Superior temporal gyrus (tissue), 1 donor: ENCODE measurements at regions not wholly inside any gene's neighbourhood (a gene's known extent, or its start where the extent isn't known, plus 50 kb on each side); places are given as distances from the start of the nearest gene placed in this dataset.
A peak's percentile ranks its signal among the peaks of the same experiment; 100 is the strongest.

Source experiments
- DNase-seq: peaks from one replicate; pipeline ENCODE4 v3.0.0-alpha.2; 2016; ENCODE audit errors: extremely low spot score

DNA sequence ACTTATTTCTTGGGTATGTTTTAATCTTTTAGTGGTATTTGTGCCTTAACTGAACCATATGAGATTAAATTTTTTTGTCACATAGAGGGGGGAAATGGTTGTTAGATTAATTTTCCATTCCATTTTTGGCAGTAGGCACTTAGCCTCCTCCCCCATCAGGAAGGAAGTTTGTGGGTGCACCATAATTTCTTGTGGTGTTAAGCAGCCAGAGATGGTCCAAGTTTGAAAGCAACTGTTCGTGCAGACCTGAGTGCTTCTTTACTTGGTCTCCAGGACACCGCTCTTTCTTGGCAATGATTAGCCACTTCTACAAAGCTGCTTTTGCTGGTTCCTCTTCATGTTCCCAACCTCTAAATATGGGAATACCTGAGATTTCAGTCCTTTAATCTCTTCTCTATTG is 92.7 kb upstream of the RPL34 start:
- no peak for DNase-seq

DNA sequence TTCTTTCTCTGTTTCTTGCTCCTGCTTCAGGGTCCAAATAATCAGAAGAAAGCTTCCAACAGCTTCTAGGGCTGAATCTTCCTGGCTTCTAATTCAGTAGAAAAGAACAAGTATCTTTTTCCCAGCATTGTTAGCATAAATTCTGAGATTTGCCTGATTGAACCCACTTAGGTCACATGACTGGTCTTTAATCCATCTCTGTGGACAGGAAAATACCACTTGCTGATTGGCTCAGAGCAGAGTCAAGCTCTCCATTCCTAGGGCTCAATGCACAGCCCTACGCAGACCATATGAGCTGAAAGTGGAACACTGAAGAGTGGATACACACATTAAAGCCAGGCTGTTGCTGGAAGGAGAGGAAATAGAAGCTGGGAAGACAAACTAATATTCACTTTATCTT is 99.6 kb upstream of the RPL34 start:
- no peak for DNase-seq

DNA sequence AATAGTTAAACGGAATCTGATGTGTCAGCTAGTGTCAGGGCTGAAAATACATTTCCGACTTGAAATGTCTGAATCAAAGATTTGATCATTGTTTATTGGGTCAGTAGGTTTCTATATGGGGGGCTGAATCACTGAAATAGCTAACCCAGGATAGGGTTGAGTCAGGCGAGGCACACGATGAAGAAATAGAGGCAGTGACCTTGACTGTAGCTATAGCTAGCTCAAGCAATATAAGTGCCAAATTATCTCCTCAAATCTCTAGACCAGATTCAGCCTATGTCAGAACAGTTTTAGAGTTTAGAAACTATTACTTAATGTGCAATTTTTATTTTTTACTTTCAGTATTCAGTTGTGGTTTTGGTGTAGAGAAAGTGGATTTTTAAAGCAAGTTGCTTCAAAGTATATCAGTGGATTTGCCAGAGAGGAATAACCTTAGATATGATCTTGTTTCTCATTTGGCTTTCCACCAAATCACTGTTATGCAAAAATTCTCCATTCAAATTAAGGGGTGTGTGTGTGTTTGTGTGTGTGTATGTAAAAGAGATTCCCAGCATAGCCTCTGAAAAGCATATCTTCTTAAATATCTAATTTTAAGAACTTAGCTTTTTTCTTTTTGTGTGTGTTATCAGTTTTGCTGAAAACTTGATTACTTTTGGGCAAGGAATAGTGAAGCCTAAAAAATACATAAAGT is 100.3 kb upstream of the RPL34 start:
- DNase-seq = no peak

DNA sequence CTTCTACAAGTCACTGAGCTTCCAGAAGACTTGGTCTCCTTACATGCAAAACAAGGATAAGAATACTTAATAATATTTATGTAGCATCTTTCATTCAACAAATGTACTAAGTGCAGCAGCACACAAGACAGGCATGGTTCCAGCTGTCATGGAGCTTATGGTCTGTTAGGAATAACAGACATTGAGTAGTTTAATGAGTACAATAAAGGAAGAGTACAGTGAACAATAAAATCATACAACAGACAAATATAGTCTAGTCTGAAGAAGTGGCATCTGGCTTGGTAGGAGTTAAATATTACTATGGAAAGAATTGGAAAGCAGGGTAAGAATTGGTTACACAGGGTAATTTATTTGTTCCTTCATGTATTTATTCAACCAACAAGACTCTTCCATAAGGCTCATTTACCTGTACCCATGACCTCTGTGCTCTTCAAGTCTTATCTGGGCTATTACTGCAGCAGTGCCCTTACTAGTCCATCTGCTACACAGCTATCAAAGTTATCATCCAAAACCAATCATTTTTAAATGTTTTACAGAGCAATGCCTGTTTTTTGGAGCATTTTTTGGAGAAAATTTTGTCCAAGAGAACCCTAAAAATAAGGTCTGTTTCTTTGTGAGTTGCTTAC is 101.1 kb upstream of the RPL34 start:
- no peak for DNase-seq

DNA sequence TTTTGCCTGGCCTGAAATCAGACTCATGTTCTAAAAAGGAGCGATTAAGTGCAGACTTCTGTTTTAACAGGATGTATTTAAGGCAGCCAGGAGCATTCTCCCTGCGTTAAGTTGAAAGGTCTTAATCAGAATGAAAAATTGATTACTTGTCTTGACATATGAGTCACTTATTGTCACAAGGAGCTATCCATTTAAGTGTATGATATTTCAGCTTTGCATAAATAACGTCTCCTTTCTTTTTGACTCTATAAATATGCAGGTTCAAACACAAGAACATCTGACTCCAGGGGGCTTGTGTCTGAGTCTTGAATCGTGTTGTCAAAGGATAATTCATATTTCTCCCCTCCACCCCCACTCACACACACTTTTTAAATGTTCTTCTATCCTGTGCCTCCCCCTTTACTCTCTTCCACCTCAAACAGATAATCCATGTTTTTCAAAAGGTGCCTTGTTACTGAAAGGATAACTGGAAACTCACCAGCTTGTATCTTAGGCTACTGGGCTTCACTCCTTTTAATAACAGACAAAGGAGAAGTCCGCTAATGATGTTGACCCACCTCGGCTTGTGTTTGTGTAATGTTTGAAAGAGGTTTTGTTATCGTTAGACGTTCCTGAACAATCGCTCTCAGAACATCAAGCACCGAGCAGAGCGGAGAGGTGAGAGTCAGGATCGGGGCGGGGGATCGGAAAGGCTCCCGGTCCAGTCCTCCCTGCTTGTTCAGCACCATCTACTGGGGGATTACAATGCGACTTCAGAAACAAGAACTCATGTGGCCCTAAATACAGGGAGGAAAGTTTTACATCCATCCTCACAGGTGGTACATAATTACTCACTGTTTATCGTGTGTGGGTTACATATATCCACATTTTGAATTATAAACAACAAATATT is 107.5 kb upstream of the RPL34 start:
- peak; percentile 29 for DNase-seq

DNA sequence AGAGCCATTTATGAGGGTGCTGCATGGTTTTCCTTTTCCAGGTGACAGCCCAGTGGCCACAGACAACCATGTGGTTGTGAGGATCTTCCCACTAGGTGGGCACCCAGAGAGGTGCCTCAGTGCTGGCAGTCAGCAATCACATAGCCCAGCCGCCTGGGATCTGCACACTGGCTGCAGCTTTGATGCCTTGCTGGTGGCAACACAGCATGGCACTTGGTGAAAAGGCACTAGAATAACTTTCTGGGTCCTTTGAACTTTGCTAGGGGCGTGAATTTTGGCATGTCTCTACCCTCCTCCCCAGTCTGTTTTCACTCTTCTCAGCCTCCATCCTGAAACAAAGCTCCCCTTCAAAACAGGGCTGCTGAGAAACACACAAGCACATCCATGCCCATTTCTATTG is 108.8 kb upstream of the RPL34 start:
- no peak for DNase-seq

DNA sequence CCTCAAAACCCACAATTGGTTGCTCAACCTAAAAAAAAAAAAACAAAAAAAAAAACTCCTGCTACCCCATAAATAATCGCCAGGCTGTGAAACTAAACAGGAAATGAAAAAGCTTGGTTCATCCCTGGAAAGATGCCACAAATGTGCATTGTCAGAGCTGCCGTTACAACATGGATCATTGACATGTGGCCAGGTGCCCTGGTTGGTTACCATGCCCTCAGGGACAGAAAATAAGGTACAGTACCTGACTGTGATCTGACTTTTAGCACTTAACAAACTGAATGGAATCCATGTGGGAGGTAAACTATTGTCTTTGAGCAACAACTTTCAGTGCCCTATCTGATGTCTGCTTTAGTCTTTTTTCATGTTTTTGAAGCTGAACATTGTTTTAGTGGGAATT is 118.0 kb upstream of the RPL34 start:
- DNase-seq = no peak

DNA sequence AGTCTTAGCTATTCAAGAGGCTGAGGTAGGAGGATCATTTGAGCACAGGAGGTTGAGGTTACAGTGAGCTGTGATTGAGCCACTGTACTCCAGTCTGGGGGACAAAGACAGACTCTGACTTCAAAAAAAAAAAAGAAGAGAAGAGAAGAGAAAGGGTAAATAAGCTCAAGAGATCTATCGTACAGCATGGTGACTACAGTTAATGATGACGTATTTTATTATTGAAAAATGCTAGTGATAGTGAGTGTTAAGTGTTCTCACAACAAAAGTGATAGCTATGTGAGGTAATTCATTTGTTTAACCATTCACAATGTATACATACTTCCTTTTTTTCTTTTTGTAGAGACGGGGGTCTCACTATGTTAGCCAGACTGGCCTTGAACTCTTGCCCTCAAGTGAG is 121.5 kb upstream of the RPL34 start:
- DNase-seq = no peak

DNA sequence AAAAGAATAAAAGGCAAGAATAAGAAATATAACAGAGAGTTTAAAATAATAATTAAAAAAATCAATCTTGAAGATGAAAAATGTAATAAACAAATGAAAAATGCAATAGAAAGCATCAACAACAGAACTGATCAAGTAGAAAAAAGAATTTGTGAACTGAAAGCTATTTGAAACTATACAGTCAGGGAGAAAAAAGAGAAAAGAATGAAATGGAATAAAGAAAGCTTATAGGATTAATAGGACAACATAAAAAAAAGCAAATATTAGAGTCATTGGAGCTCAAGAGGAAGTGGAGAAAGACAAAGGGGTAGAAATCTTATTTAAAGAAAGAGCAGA is 126.8 kb upstream of the RPL34 start:
- no peak for DNase-seq

DNA sequence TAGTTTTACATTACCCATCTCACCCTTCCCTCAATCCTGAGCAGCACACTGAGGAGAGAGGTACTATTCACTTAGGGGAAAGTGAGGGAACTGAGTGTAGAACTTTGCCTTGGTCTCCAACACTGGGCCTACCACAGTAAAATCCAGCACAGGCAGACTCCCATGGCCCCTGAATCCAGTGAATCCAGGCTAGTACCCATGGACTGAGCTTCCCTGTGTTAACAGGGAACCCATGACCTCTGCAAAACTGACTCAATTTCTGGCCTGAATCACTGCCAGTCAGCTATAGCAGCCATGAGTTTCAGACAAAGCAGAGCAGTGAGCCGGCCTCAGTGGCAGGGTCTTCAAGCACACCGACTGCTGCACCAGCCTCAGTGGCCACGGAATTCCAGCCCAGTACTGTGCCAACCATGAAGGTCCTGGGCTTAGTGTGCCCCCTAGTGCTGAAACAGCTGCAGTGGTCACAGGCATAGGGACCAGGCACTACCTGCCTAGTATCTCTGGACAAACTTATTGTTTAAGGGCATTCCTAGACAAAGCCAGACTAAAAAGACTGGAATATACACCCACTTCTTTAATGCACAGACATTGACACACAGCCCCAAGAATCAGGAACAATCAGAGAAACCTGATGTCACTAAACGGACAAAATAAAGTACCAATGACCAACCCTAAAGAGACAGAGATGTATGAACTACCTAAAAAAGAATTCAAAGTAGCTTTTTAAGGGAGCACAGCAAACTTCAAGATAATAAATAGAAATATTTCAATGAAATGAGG is 127.4 kb upstream of the RPL34 start:
- DNase-seq = no peak

DNA sequence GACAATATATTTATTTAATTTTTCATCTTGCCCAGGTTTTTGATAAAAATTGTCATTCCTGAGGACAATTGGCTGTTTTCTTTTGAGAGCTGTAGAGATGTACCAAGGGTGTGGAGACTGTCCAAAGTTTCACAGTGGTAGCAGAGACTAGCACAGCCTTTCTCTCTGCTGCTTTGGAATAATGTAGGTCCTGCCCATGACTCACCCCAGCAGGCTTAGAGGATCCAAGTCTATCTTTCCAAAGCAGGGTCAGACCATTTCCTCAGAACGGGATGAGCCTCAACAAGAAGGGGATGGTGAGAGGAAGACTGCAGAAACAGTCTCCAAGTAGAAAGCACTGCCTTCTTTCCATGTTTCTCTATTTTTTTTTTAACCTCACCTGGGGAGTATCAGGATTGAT is 131.5 kb upstream of the RPL34 start:
- no peak for DNase-seq

DNA sequence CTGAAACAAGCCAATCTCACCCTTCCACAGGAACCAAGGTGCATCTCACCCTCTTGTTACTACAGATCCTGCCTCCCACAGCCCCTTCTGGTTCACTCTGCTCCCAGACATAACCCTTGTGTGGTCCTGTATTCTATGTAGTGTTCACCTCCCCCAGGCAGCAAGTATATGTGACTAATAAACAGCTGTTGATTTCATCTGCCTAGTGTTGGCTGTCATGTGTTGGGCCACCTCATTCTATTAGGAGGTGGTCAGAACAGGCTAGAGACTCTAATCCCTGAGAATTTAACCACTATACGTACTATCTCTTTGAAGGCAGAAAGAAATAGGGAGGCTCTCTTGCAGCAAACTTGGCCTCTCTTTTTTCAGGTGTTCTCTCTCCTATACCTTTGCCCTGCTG is 134.3 kb upstream of the RPL34 start:
- no peak for DNase-seq

DNA sequence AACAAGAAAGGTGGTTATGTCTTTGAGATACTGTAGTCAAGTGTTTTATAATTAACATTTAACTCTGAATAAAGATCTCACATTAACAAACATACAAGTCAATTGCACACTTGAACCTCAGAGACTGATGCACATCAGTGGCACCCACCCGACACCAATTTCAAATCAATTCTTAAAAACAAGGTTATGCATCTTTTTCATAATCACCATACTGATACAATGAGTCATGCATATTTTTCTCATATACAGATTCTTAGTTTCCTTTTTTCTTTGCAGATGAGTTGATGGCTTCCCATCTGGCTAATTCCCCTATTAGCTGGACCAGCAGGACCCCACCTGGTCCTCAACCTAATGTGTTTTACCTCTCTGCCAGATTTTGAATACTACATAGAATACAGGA is 136.2 kb upstream of the RPL34 start:
- no peak for DNase-seq

DNA sequence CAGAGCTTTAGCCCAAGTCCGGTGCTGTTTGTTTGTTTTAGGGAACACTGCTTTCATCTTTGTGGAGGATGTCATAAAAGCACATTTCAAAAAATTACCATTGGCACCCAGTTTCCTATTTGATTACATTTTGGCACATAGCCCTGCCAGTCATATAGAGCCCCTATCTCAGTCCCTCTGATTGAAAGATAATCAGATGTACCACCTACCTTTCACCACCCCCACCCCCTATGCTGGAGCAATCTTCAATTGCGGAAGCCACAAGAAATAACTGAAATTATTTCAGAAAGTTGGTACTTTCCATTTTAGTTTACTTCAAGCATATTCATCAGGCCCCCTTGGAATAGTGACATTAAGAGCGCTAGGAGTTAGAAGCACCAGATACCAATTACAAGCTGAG is 136.7 kb upstream of the RPL34 start:
- no peak for DNase-seq

DNA sequence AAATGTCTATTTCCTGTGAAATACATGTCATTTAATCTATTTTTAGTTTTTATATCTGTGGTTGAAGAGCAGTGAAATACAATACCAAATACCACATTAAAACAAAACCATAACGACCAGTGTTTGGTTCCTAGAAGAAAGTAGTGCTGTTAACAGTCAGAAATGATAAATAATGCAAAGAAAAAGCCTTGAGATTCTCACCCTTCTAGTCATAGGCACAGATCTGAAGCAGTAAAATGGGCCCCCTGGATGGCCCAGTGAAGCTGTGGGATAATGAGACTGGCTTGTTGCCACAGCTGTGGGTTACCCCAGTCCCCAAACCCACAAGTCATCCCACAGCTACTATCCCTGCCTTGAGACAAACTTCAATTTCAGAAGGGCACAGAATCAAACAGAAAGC is 137.3 kb upstream of the RPL34 start:
- no peak for DNase-seq

DNA sequence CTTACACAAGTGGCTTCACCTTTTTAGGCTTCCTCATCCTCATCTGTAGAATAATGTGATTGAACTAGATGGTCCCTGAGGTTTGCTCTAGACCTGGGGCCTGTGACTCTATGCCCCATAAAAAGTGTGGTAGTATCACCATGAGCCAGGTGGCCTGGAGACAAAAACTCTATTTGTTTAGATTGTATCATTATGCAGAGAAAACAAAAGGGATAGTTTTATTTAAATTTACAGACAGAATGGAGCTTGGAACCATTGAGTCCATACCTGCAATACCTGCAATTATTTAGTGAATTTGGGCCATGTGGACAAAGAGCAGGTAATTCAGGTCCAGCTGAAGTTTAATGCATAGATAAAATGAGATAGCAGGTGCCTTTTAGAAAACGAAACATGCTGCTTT is 139.5 kb upstream of the RPL34 start:
- DNase-seq = no peak

DNA sequence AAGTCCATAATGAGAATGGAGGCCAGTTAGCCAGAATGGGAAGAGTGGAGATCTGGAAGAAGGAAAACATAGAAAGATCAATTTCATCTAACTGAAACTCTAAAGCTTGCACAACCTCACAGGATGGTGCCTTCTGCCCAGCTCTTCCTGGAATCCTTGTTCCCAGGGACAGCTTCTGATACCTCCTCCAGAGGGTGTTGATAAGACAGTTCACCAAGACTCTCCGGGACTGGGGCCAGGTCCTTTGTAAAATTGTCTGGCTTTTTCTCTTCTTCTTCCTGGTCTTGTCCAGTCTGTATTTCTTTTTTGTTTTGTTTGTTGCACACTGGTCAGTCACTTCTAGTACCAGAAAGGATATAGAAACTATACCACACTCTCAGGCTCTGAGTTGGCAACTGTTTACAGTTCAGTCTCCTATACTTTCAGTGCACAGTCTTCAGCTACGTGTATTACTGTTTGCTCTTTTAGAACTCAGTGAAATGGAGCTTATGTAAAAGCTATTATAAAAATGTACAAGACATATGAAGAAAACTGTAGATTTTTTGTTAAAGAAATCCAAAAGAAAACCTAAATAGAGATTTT is 142.8 kb upstream of the RPL34 start:
- DNase-seq = no peak

DNA sequence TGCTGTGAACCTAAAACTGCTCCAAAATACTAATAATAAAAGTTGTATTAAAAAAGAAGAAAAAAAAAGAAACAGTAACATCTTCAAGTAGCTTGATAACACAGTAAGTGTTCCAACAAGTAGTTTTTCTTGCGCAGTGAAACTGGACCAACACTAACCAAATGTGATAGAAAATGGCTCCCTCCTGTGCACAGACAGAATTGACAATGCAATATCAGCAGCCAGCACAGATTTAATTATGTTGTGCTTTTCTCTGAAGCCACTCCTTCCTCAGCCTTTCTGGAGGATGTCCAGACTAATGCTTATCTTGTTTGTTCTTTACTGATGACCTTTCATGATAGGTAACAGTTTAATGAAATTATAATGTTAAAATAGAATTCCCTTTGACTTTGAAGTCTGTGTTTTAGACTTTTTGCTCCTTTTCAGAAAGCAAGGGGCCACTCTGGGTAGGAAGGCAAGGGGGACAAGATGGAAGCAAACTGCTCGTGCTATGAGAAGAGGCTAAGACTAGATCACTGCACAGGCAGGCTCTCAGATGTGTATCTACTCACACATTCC is 147.1 kb upstream of the RPL34 start:
- DNase-seq = no peak

DNA sequence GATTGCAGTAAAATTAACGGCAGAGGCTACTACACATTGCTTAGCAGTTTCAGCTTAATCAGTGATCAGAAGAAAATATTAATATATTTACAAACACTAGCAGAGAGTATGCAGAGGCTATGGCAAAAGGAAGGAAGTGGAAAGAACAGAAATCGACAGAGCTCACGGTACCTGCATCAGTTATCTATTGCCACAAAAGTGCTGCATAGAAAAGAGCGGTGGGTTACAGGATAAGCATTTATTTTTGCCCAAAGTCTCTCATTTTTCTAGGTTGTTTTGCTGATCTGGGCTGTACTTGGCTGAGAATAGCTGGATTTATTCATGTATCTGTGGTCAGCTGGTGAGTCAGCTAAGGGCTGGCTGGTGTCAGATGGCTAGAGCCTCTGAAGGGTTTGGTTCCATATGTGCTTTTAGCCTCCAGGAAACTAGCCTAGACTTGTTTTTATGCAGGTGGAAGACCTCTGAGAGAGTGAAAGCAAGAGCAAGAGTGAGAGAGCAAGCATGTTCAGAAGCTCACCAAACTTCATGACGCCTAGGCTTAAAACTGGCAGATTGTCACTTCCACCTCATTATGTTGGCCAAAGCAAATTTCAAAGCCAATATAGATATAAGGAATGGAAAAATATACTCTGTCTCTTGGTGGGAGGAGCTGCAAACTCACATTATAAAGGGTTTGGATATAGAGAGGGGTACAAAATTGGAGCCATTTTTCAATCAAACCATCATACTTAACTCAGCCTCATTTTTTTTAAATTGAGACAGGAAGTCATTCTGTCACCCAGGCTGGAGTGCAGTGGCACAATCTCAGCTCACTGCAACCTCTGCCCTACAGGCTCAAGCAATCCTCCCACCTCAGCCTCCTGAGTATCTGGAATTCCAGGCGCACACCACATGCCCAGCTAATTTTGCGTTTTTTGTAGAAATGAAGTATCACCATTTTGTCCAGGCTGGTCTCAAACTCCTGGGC is 153.2 kb upstream of the RPL34 start:
- DNase-seq = no peak

DNA sequence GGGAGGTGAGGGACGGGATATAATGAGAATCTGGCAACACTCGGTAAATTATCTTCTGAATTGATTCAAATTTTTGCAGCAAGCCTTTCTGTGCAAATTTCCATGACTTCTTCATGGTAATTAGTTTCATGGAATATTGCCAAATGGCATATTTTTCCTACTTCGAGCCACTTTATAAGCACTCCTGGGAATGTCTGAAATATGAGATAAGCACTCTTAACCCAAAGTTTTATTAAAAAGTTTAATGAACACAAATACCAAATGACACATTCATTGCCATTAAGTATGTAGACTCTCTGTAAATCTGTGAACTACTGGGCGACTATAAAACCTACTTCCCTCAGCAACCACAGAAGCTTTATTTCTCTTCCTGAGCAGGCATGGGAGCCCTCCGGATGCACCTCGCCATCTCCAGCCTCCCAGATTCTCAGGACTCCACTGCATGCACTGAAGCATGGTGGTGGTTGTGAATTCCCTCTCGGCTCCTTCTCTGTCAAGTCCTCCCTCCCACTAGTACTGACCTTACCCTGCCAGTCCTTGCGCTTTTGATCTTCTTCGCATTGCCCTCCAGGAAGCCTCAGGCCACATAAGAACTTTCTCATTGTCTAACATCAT is 154.4 kb upstream of the RPL34 start:
- DNase-seq = no peak
